Uterus (tissue), 3 donors: ENCODE measurements at regions not wholly inside any gene's neighbourhood (a gene's known extent, or its start where the extent isn't known, plus 50 kb on each side); places are given as distances from the start of the nearest gene placed in this dataset.
A peak's percentile ranks its signal among the peaks of the same experiment; 100 is the strongest.

ENCODE experiments used
- DNase-seq, 2 donors: peaks; one replicate each; pipeline ENCODE4 v3.0.0-alpha.2; 2019 to 2020
- H3K27ac ChIP-seq, 2 donors: fragments of 200-600 bp; sonication (generic); 1 replicate in 1 of 2; 2 replicates in 1 of 2; pipeline ENCODE4 v1.5.1; 2016 to 2018
- H3K27me3 ChIP-seq, 2 donors: fragments of 200-600 bp; sonication (generic); one replicate each; pipeline ENCODE4 v1.5.1; 2018 to 2019; ENCODE audit warnings: control low read depth in 1 of 2
- H3K36me3 ChIP-seq, 2 donors: fragments of 200-600 bp; sonication (generic); one replicate each; pipeline ENCODE4 v1.5.1; 2019; ENCODE audit warnings: control low read depth in 1 of 2
- H3K4me1 ChIP-seq, 2 donors: fragments of 200-600 bp; sonication (generic); one replicate each; pipeline ENCODE4 v1.5.1; 2018 to 2019; ENCODE audit warnings: control low read depth in 1 of 2
- H3K4me3 ChIP-seq, 2 donors: fragments of 200-600 bp; sonication (generic); 1 replicate in 1 of 2; 2 replicates in 1 of 2; pipeline ENCODE4 v1.5.1; 2018 to 2019; ENCODE audit warnings: mild to moderate bottlenecking in 1 of 2
- H3K9me3 ChIP-seq, 2 donors: fragments of 200-600 bp; sonication (generic); one replicate each; pipeline ENCODE4 v1.5.1; 2019; ENCODE audit warnings: control low read depth in 1 of 2
- CTCF ChIP-seq, 4 experiments: fragments of 200-600 bp in 2 of 4; fragments of 450-650 bp in 2 of 4; sonication (generic) in 2 of 4; IDR thresholded peaks; one replicate each; pipeline ENCODE4 v1.5.1; 2016 to 2019; ENCODE audit warnings: antibody characterized with exemption in 4 of 4, mild to moderate bottlenecking in 2 of 4, moderate library complexity in 1 of 4
- POLR2A ChIP-seq, 2 donors: fragments of 450-650 bp; IDR thresholded peaks; one replicate each; pipeline ENCODE4 v1.6.1; 2016; ENCODE audit warnings: antibody characterized with exemption in 2 of 2, mild to moderate bottlenecking in 1 of 2, moderate library complexity in 1 of 2
- intact Hi-C: fragments of 100-400 bp; cut with DNase I; formaldehyde crosslinking; loops from one replicate; pipeline ENCODE4 v1.15.1; 2023; ENCODE audit warnings: low total_unique reads
- donor health status: DM: yes; HTN: yes; CAD: no.

DNA sequence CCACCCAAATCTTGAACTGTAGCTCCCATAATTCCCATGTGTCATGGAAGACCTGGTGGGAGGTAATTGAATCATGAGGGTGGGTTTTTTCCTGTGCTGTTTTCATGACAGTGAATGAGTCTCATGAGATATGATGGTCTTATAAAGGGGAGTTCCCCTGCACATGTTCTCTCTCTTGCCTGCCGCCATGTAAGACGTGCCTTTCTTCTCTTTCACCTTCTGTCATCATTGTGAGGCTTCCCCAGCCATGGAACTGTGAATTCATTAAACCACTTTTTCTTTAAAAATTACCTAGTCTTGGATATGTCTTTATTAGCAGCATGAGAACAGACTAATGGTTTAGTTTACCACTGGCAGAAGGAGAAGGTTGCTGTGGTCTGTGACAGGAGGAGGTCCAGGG is 111.5 kb upstream of the RAB18 start:
- H3K4me3 ChIP-seq: no peak overlapping the region
- H3K27me3 ChIP-seq: no peaks in the 10 kb centered on the region
- no peak for DNase-seq
- H3K27ac ChIP-seq: no peak overlapping the region
- H3K4me1 ChIP-seq: no peaks in the 10 kb centered on the region
- H3K36me3 ChIP-seq: no peaks in the 10 kb centered on the region
- H3K9me3 ChIP-seq: no peaks in the 10 kb centered on the region
- intact Hi-C loops: no loop called here
- TF ChIP-seq CTCF (IDR thresholded peaks at IDR 0.05): no peak
- TF ChIP-seq POLR2A (IDR thresholded peaks at IDR 0.05): no peak

DNA sequence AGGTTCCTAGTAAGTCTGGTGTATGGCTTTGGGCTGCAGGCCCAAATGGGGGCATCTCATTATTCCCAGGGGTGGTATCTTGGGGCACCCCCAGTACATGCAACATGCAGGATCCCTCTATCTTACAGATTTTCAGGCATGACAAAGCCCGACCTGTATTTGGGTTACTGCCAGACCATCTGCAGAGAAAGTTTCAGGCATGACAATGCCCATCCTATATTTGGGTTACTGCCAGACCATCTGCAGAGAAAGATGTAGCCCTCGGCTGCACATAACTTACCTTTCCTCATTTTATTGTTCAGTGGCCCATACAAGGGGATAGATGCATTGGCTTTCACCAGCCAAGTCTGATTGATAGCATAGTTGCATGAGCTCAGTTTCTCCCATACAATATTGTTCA is 112.2 kb upstream of the RAB18 start:
- Histone ChIP-seq H3K27me3 (no peaks in the 10 kb centered on the region), H3K4me1 (no peaks in the 10 kb centered on the region), H3K4me3 (no peak overlapping the region), H3K27ac (no peak overlapping the region), H3K36me3 (no peaks in the 10 kb centered on the region), H3K9me3 (no peaks in the 10 kb centered on the region)
- no peak for DNase-seq
- intact Hi-C loops: no loop called here
- TF ChIP-seq CTCF (IDR thresholded peaks at IDR 0.05) (no peak), POLR2A (IDR thresholded peaks at IDR 0.05) (no peak)

- no peak for DNase-seq
- Histone ChIP-seq H3K9me3 (no peaks in the 10 kb centered on the region), H3K4me1 (no peaks in the 10 kb centered on the region), H3K36me3 (no peaks in the 10 kb centered on the region), H3K27me3 (no peaks in the 10 kb centered on the region), H3K27ac (no peak overlapping the region), H3K4me3 (no peak overlapping the region)
- intact Hi-C loops: no loop called here
- TF ChIP-seq CTCF (IDR thresholded peaks at IDR 0.05) (no peak), POLR2A (IDR thresholded peaks at IDR 0.05) (no peak)
Observed at GRCh38 chr10:27391325-27391724, 112.8 kb upstream of the RAB18 start.

DNA sequence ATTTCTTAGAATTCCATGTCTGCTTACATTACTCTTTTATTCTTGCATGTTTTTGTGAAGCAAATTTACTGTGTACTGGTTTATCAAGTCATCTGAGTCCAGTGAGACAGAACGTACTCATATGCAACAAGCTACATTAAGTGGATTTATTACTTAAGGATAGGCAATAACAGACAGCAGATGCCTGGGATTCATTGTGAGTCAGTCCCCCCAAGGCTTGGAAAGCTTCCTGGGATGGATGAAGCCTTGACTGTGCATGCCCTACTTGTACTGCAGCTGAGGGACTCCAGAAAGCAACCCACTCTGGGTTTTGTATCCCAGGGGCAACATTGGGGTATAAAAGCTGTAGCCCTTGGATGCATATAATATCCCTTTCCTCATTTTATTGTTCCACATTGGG is 113.4 kb upstream of the RAB18 start:
- no peak for TF ChIP-seq POLR2A (IDR thresholded peaks at IDR 0.05)
- no peak for TF ChIP-seq CTCF (IDR thresholded peaks at IDR 0.05)
- Histone ChIP-seq H3K27me3 (no peaks in the 10 kb centered on the region), H3K4me3 (no peak overlapping the region), H3K4me1 (no peaks in the 10 kb centered on the region), H3K36me3 (no peaks in the 10 kb centered on the region), H3K27ac (no peak overlapping the region), H3K9me3 (no peaks in the 10 kb centered on the region)
- intact Hi-C loops: no loop called here
- DNase-seq: no peak

GRCh38 chr10:27388761-27389399 is 115.2 kb upstream of the RAB18 start:
- Histone ChIP-seq H3K36me3 (no peaks in the 10 kb centered on the region), H3K4me1 (no peaks in the 10 kb centered on the region), H3K27ac (no peak overlapping the region), H3K9me3 (no peaks in the 10 kb centered on the region), H3K27me3 (no peaks in the 10 kb centered on the region), H3K4me3 (no peak overlapping the region)
- DNase-seq: peak in 1 of 2 donors; percentile 13
- no peak for TF ChIP-seq POLR2A (IDR thresholded peaks at IDR 0.05)
- TF ChIP-seq CTCF (IDR thresholded peaks at IDR 0.05): no peak
- intact Hi-C loops: no loop called here
